ENCODE measurements at regions not wholly inside any gene's neighbourhood (a gene's known extent, or its start where the extent isn't known, plus 50 kb on each side); places are given as distances from the start of the nearest gene placed in this dataset.

- H3K9ac ChIP-seq (ENCODE audit: low read depth, low read length, poor library complexity, severe bottlenecking) = no peak overlapping the region
- TF ChIP-seq EZH2phosphoT487 (IDR thresholded peaks at IDR 0.05; ENCODE audit: borderline replicate concordance) (no peak), CTCF (conservative IDR thresholded peaks at IDR 0.05; ENCODE audit: low read length) (no peak)
- no peaks in the 10 kb centered on the region for H3K9me3 ChIP-seq (ENCODE audit: insufficient read depth, low read depth, low read length)
- H3K36me3 ChIP-seq (ENCODE audit: insufficient read depth, low read length) = no peaks in the 10 kb centered on the region
- no peaks in the 10 kb centered on the region for H3K9me2 ChIP-seq (replicated peaks; ENCODE audit: low read depth, low read length)
- H3K27me3 ChIP-seq (ENCODE audit: insufficient read depth, low read length, poor library complexity, severe bottlenecking) = no peaks in the 10 kb centered on the region
- H3K4me1 ChIP-seq (ENCODE audit: insufficient read depth, low read length, poor library complexity, severe bottlenecking) = no peaks in the 10 kb centered on the region
- H3K4me3 ChIP-seq (ENCODE audit: low read length, poor library complexity, severe bottlenecking) = no peak overlapping the region
- no peaks in the 10 kb centered on the region for H4K20me1 ChIP-seq (ENCODE audit: insufficient read depth, low read length, poor library complexity, severe bottlenecking)
- H2AFZ ChIP-seq (ENCODE audit: low read length) = no peak overlapping the region
- no peaks in the 10 kb centered on the region for H3K79me2 ChIP-seq (ENCODE audit: insufficient read depth, low read length)
- H3F3A ChIP-seq (ENCODE audit: low read depth) = no peaks in the 10 kb centered on the region
- H3K4me2 ChIP-seq (ENCODE audit: low read depth, low read length, poor library complexity, severe bottlenecking) = no peak overlapping the region
Measured at GRCh38 chr4:34261799-34262314, 1982.5 kb downstream of the ARAP2 start.

- H3K4me2 ChIP-seq (ENCODE audit: low read depth, low read length, poor library complexity, severe bottlenecking) = no peak overlapping the region
- H3K9me3 ChIP-seq (ENCODE audit: insufficient read depth, low read depth, low read length) = no peaks in the 10 kb centered on the region
- H3K27me3 ChIP-seq (ENCODE audit: insufficient read depth, low read length, poor library complexity, severe bottlenecking) = no peaks in the 10 kb centered on the region
- H4K20me1 ChIP-seq (ENCODE audit: insufficient read depth, low read length, poor library complexity, severe bottlenecking) = no peaks in the 10 kb centered on the region
- TF ChIP-seq CTCF (conservative IDR thresholded peaks at IDR 0.05; ENCODE audit: low read length) (no peak), EZH2phosphoT487 (IDR thresholded peaks at IDR 0.05; ENCODE audit: borderline replicate concordance) (no peak)
- H3K36me3 ChIP-seq (ENCODE audit: insufficient read depth, low read length) = no peaks in the 10 kb centered on the region
- no peaks in the 10 kb centered on the region for H3F3A ChIP-seq (ENCODE audit: low read depth)
- no peaks in the 10 kb centered on the region for H3K79me2 ChIP-seq (ENCODE audit: insufficient read depth, low read length)
- no peak overlapping the region for H3K4me3 ChIP-seq (ENCODE audit: low read length, poor library complexity, severe bottlenecking)
- H2AFZ ChIP-seq (ENCODE audit: low read length) = no peak overlapping the region
- H3K4me1 ChIP-seq (ENCODE audit: insufficient read depth, low read length, poor library complexity, severe bottlenecking) = no peaks in the 10 kb centered on the region
- no peaks in the 10 kb centered on the region for H3K9me2 ChIP-seq (replicated peaks; ENCODE audit: low read depth, low read length)
- H3K9ac ChIP-seq (ENCODE audit: low read depth, low read length, poor library complexity, severe bottlenecking) = no peak overlapping the region
Measured at GRCh38 chr4:34269613-34270012, 1974.7 kb downstream of the ARAP2 start.

GRCh38 chr4:34271479-34272355 lies 1972.6 kb downstream of the ARAP2 start:
- TF ChIP-seq EZH2phosphoT487 (IDR thresholded peaks at IDR 0.05; ENCODE audit: borderline replicate concordance) (no peak), CTCF (conservative IDR thresholded peaks at IDR 0.05; ENCODE audit: low read length) (no peak)
- no peaks in the 10 kb centered on the region for H3K4me1 ChIP-seq (ENCODE audit: insufficient read depth, low read length, poor library complexity, severe bottlenecking)
- H3F3A ChIP-seq (ENCODE audit: low read depth) = no peaks in the 10 kb centered on the region
- H3K4me3 ChIP-seq (ENCODE audit: low read length, poor library complexity, severe bottlenecking) = no peak overlapping the region
- no peaks in the 10 kb centered on the region for H3K36me3 ChIP-seq (ENCODE audit: insufficient read depth, low read length)
- no peaks in the 10 kb centered on the region for H3K9me3 ChIP-seq (ENCODE audit: insufficient read depth, low read depth, low read length)
- no peaks in the 10 kb centered on the region for H3K79me2 ChIP-seq (ENCODE audit: insufficient read depth, low read length)
- H3K9ac ChIP-seq (ENCODE audit: low read depth, low read length, poor library complexity, severe bottlenecking) = no peak overlapping the region
- no peaks in the 10 kb centered on the region for H4K20me1 ChIP-seq (ENCODE audit: insufficient read depth, low read length, poor library complexity, severe bottlenecking)
- no peaks in the 10 kb centered on the region for H3K27me3 ChIP-seq (ENCODE audit: insufficient read depth, low read length, poor library complexity, severe bottlenecking)
- H3K4me2 ChIP-seq (ENCODE audit: low read depth, low read length, poor library complexity, severe bottlenecking) = no peak overlapping the region
- no peaks in the 10 kb centered on the region for H3K9me2 ChIP-seq (replicated peaks; ENCODE audit: low read depth, low read length)
- H2AFZ ChIP-seq (ENCODE audit: low read length) = no peak overlapping the region

All from Loucy (cell line).